GM21526 (cell line): ENCODE measurements at regions not wholly inside any gene's neighbourhood (a gene's known extent, or its start where the extent isn't known, plus 50 kb on each side); places are given as distances from the start of the nearest gene placed in this dataset.
"Not testable (repeated sequence)": the region's sequence is repeated elsewhere in the genome, so short reads cannot be mapped to it uniquely, and the experiment has no call there.

Experiments
- ATAC-seq: cut with Tn5 transposase; IDR thresholded peaks from one replicate; pipeline ENCODE4 v1.9.1; 2021; ENCODE audit warnings: moderate library complexity; ENCODE audit not compliant: unreplicated experiment, low FRiP score

DNA sequence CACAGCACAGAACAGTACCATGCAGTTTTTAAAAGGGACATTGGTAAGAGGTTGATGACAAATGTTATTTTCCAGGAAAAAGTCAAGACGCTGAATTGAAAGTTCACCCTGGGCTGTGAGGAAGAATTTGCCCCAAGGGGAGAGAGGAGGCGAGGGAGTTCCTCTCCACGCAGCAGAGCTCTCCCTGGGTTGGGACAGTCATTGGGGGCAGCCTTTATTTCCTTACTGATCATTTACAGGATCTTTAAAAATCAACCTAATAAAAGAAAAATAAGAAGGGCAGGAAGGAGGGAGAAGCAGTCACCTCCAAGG is 49.9 kb upstream of the WNT7B start:
- no peak for ATAC-seq

DNA sequence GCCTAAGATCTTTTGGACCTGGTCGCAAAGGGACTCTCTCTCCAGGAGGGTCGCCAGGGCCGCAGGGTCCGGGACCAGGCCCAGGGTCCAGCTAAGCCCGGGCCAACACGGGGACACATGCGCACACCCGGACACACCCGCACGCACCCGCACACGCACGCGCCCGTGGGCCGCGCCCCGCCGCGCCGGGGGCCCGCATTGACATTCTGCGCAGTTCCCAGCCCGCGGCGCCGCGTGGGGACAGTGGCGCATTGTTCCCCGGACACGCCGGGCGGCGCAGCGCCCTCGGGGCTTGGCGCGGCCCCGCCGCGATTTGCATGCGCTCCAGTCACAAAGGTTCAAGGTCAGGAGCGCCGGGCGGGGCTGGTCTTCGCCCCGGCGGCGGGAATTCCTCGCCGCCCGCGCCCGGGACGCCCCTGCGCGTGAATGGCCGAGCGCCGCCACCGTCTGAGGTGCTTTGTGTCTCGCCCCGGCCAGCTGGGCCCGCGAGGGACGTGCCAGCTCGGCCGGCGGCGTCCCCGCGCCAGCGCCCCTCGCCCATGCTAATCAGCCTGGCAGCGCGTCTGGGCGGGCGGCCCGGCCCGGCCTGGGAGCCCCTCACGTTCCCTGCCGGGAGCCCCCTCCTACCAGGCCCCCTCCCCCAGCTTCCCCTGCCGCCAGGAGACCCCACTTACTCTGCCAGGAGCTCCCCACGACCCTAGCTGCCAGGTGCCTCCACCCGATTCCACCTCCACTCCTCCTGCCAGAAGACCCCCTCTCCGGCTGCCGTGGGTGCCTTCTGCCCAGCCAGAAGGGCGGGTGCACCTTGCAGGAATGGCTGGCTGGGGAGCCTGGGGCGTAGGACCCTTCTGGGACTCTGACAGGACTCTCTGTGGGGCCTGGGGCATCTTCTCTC is 50.5 kb upstream of the WNT7B start:
- no peak for ATAC-seq

DNA sequence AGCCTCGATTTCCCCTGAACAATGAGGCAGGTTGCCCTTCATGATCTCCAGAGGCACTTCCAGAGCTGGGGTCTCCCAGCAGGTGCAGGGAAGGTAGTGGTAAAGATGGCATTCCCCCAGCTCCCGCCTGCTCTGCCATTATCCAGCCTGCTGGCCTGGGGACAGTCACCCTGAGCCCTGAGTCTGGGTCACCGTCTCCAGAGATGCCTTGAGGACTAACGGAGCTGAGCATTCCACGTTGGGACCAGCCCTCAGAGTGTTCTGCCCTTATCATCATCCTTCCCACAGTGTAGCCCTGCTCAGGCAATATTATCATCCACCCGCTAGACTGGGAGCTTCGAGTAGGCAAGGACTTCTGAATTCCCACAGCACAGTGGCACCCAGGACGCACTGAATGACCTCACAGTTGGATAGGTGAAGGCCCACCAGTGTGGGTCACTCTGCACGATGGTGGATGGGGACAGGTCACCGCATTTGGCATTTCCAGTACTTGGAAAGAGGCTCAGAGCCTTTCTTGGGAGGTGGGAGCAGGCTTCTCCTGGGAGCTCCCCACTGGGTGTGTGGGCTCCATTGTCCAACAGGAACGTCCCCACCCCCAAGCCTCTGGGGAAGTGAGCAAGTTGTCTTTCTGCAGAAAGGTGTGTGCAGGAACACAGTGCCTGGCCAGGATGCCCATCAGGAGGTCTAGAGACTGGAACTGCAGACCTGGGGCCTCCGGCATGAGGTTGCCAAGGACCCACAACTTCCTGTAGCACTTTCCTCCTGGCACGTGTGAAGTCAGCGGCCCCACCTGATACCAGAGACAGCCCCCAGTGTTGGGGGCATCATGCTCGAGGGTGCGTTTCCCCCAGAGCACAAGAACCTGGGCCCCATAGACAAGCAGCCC is 51.4 kb upstream of the WNT7B start:
- no peak for ATAC-seq

DNA sequence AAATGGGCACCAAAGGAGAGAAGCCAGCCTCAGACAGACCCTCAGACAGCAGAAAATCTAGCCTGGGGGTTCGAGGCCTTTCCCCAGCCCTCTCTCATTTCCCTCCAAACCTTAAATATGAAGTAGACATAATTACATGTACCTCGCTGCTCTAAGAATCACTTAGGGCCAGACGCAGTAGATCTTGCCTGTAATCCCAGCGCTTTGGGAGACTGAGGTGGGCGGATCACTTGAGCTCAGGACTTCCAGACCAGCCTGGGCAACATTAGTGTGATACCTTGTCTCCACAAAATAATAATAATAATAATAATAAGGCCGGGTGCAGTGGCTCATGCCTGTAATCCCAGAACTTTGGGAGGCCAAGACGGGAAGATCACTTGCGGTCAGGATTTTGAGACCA is 52.1 kb upstream of the WNT7B start:
- ATAC-seq: no peak

DNA sequence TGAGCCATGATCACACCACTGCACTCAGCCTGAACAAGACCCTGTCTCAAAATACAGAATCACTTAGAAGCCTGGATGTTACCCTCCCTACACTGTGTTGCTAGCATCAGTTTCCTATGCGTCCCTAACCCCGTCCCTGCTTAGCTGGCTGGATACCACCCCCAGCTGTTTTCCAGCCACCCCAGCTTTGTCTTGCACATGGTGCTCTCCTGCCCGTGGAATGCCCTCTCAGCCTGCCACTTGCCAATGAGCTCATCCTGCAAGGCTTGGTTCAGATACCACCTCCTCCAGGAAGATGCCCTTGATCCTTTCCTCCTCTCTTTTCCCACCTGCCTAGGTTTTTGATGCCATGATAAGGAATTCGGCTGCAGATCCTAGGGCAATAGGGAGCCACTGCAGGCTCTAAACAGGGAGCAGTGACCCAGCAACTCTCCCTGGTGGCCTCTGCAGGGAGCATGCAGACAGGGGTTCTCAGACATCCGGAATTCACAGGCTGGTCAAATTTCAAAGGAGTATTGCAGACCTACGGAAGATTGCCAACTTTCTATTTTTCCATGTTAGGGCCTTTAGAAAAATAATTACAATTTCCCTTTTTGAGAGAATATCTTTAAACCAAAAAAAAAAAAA is 52.7 kb upstream of the WNT7B start:
- ATAC-seq: no peak

DNA sequence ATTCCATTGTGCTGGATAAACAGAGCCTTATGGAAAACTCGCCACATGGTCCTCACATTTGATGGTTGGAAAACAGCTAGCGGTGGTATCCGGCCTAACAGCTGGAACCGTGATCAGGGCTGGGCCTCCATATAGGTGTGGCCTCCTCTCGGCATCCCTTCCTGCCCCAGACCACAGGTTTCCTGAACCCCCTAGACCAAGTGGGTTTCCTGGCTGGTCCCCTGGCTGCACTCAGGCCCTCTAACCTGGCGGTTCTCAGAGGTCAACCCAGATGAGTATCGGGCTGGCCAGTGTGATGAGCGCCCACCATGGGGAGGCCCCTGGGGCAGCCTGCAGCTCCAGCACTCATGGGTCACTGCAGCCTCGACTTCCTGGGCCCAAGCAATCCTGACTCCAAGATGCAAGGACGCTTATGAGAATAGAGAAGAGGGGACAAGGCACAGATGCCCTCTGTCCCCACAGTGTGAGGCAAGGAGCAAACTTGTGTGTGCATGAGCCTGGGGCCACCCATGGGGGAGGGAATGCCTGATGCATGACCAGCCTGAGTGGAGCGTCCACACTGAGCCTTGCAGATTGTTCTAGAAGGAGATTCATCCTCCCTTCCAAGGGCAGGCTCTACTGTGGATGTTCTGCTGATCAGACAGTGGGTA is 53.4 kb upstream of the WNT7B start:
- no peak for ATAC-seq

DNA sequence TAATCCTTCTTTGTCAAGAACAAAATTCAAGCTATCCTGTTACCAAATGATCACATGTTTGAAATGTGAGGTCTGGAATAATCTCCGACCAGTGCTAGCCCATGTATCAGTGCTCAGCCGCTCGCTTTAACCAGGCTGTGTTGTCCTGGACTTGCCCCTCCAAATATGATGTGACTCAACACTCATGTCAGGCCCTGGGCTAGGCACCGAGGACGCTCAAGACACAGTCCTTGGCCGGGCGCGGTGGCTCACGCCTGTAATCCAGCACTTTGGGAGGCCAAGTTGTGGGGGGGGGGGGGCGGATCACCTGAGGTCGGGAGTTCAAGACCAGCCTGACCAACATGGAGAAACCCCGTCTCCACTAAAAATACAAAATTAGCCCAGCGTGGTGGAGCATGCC is 54.1 kb upstream of the WNT7B start:
- no peak for ATAC-seq

DNA sequence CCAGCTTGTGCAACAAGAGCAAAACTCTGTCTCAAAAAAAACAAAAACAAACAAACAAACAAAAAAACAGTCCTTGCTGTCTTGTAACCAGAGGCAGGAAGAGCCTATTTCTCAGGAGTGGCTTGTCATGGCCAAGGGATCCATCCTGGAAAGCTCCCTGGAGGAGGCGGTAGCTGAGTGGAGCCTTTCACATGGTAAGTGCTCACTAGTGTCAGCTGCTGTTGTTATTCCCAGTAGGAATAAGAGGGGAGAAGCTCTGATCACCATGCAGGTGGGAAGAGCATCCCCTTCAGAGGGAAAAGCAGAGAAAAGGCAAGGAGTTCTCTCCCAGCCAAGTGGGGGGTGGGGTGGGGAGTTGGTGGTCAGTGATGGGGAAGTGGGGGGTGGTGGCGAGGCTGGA is 54.6 kb upstream of the WNT7B start:
- no peak for ATAC-seq

DNA sequence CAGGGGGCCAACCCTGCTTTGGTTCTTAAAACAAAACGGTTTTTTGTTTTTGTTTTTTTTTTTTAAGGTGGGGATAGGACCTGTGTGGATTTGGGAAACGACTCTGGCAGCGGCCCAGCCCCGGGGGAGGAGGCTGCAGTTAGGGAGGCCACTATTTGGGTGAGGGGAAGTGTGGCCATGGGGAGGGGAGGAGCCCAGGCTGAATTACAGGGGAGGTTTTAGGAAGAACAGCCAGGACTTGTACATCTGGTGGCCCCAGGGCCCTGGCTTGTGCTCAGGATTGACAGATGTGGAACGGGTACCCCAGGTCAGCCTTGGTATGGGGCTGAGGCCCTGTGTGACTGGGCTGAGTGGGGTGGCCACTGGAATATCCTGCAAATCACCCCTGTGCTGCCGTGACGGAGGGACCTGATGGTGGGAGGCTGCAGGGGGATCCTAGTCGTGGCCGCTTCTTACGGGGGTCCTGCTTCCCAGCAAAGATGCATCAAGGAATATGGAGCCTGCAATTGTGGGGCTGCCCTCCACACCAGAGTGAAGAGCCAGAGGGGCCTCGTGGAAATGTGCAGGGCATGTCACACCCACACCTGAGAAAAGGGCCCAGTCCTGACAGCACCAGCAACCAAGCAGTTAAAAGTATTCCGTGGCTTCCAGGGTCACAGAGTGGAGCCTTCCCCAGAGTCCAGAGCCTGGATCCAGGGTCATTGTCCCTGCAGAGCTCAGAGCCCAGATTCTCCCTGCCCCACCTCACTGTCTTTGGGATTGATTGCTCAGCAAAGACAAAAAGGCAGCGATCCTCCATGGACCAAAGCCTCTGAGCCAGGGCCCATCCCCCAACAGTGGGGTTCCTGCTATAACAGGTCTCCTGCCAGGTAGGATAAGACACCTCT is 55.2 kb upstream of the WNT7B start:
- ATAC-seq: no peak

DNA sequence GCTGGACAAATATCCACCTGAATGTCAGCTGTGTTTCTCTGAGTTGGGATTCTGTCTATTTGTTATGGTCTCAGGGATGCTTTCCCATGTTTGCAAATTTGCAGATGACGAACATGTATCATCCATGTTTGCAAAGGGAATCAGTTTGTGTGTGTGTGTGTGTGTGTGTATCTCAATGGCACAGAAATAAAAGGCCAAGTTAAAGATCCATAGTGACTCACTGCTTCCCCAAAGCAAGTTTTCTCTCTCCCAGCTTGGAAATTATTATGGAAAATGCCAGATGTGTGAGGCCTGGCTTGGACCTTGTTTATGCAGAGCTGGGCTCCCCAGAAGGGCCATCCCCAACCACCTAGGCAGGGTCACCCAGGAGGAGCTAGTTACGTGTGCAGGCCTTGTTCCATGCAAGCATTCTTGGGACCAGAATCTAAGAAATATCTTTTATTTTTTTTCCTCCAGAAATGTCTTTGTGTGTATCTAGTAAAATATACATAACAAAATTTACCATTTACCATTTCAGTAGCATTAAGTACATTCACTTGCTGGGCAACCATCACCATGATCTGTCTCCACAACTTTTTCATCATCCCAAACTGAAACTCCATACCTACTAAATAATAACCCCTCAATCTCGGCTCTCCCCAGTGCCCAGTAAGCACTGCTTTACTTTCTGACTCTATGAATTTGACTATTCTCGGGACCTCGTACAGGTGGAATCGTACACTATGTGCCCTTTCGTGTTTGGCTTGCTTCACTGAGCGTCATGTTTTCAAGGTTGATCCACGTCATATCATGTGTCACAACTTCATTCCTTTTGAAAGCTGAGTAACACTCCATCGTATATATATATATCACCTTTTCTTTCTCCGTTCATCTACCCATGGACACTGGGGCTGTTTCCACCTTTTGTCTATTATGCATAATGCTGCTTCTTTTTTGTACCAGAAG is 56.6 kb upstream of the WNT7B start:
- no peak for ATAC-seq

DNA sequence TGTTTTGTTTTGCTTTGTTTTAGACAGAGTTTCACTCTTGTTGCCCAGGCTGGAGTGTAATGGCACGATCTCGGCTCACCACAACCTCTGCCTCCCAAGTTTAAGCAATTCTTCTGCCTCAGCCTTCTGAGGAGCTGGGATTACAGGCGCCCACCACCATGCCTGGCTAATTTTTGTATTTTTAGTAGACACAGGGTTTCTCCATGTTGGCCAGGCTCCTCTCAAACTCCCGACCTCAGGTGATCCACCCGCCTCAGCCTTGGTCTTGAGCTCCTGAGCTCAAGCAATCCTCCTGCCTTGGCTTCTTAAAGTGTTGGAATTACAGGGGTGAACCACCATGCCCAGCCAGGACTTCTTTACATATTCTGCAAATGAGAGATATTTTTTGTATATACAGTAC is 57.5 kb upstream of the WNT7B start:
- not testable (repeated sequence) for ATAC-seq

DNA sequence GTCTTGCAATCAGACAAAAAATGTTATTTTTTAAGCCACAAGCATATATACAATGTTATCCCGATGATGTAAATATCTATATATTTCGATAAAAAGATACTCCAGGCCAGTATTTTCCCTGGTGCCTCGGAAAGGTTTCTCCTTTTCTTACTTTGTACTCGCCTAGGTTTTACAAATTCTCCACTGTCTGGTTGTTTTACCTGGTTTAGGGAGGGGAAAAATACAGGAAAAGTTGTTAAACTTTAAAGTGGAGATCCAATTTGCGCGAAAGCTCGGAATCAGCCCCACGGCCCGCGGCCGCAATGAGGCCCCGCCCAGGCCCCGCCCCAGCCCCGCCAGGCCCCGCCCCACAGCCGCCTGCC is 58.4 kb upstream of the WNT7B start:
- no peak for ATAC-seq

DNA sequence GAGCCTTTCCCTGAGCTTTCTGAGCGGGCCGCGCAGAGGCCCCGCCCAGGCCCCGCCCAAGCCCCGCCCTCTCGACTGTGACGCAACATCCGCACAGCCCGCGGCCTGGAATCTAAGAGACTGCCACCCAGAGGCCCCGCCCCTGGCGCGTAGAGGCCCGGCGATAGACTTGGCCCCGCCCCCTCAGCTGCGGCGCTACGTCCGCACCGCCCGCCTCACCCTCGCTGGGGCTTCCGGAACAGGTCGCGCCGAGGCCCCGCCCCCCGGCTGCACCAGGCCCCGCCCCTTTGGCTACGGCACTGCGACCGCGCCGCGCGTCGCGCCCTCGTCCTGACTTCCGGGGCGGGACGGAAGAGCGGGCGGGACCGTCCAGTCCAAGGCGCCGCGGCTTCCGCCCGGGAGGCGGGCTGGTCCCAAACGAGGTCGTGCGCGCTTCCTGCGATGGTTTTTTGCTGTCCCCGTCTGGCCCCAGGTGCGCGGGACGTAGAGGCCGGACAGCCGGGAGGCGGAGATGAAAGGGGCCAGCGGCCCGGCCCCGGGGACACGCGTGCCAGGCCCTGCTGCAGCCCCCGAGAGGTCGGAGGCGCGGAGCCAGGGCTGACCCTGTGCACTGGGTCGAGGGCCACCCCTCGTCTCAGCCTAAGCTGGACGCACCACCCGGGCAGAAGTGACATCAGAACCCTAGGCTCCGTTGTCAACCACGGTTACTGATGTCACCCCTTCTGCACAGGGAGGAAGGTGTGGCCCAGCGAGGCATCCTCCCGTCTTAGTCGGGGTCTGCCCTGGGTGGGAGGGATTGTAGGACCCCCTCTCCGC is 59.0 kb upstream of the WNT7B start:
- peak; percentile 83 for ATAC-seq

DNA sequence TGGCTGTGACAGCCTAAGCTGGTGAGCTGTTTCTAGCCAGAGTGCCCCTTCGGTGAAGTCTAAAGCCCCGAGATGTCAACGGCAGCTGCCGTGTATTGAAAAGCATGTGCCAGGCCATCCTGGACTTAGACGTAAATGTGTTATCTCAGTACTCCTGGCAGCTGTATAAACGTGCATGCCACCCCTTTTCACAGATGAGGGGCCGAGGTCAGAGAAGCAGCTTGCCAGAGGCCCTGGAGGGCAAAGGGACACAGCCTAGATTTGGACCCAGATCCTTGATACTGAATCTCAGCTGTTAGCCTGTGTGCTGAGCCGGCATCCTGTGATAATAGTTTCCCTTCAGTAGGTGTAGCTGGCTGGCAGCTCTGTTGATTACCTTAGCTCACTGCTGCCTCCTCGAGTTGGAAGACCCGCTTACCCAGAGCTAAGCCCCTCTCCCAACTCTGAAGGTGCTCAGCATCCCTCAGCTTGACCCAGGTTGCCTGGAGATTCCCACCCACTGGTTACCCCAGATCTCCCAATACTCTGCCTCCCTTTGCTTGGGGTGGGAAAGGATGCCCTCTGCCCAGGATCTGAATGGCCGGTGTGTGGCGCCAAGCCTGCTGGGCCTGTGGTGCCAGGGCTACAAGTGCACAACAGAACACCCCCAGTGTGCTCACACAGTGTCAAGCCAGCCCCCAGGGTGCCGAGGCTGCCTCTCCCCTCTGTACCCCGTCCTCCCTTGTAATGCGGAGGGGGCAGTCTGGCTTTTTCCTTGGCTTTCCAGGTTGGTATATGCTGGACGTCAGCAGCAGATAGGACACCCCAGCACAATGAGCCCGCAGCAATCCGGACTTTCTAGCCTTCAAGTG is 59.8 kb upstream of the WNT7B start:
- ATAC-seq: no peak

DNA sequence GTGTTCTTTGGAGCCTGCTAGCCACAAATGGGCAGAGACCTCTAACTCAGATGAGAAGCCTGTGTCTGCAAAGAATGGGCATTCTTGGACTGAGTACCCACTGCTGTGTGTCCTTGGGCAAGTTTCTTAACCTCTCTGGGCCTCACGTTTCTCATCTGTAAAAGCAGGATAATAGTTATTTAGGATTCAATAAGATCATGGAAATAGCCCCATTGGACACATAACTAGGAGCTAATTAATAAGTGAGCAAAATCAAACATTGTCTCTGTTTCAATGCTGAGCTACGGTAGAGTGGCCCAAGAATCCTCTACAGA is 61.2 kb upstream of the WNT7B start:
- ATAC-seq: no peak

DNA sequence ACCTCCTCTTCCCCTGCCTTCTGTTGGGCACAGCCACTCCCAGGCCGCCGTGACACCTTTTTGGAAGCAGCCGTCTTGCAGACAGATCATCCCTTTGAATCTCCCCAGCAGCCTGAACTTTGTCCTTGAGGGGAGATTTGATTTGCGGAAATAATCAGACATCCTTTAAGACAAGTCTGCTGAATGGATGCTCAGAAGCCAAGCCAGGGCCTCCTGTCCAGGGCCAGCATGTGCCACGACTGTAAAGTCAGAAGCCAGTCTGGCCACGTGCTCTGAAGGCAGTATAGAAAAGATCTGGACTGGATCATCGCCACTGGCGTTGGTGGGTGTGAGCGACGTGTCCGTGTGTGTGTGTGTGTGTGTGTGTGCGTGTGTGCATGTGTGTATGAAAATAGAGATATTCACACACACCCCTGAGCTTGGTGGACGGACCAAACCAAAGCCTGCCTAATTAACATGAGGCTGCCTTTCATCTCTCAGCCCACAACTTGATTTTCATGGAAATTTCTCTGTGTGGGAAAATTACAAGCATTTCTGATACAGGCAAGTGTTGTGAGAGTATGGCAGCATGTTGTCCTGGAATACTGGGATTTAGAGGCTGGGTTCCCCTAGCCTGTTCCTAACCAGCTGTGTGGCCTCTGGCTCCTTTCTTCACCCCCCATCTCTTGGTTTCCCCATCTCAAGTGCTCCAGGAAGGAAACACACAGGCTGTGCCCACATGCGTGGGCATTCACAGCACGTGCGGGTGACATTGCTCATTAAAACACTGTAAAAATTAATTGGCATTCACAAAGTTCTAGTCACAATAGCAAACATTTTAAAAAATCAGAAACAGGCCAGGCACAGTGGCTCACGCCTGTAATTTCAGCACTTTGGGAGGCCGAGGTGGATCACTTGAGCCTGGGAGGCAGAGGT is 61.8 kb upstream of the WNT7B start:
- ATAC-seq: no peak
